Left ventricle myocardium inferior (tissue), 1 donor: ENCODE measurements at regions not wholly inside any gene's neighbourhood (a gene's known extent, or its start where the extent isn't known, plus 50 kb on each side); places are given as distances from the start of the nearest gene placed in this dataset.

Experiments used
- DNase-seq: peaks from one replicate; pipeline ENCODE4 v3.0.0-alpha.2; 2020
- H3K27ac ChIP-seq: fragments of 200-600 bp; replicated peaks from 2 replicates; pipeline ENCODE4 v1.8.0; 2021
- H3K27me3 ChIP-seq: fragments of 200-600 bp; 2 replicates; pipeline ENCODE4 v1.8.0; 2021; ENCODE audit warnings: low read depth
- H3K36me3 ChIP-seq: fragments of 200-600 bp; 2 replicates; pipeline ENCODE4 v1.8.0; 2021
- H3K4me1 ChIP-seq: fragments of 200-600 bp; 2 replicates; pipeline ENCODE4 v1.8.0; 2021
- H3K4me3 ChIP-seq: fragments of 200-600 bp; 2 replicates; pipeline ENCODE4 v1.8.0; 2021; ENCODE audit warnings: mild to moderate bottlenecking, moderate library complexity
- H3K9me3 ChIP-seq: fragments of 200-600 bp; replicated peaks from 2 replicates; pipeline ENCODE4 v1.8.0; 2021
- CTCF ChIP-seq: fragments of 200-600 bp; IDR thresholded peaks from 2 replicates; pipeline ENCODE4 v1.8.0; 2021; ENCODE audit warnings: antibody characterized with exemption, mild to moderate bottlenecking, borderline replicate concordance
- intact Hi-C: fragments of 100-400 bp; cut with micrococcal nuclease; formaldehyde crosslinking; loops from one replicate; pipeline ENCODE4 v1.11.0; 2022
- donor health status: DM: no; HTN: yes; CAD: no; lungs with severe emphysema.

DNA sequence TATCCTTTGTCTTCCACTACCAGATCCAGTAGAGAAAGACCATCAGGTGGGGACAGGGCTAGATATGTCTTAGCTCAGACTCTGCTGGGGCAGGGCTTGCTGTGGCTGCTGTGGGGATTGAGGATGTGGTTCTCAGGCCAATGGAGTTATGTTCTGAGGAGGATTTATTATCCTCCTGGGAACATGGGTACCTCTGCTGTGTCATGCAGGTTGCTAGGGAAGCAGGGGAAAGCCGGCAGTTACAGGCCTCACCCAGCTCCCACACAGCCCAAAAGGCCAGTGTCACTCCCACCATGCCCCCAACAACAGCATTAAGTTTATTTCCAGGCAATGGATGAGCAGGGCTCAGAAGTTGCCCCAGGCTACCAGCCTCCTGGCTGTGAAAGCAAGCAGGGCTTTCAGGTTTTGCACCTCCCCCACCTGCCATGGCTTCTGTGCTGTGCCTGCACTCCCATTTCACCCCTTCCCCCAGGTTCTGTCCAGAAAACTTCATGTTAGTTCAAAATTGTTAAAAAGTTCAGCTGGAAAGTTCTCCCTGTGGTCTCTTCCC is 879.9 kb downstream of the ARAP2 start:
- H3K9me3 ChIP-seq, result peaks cover 21% of the 10 kb centered on the region
- H3K27ac ChIP-seq, result no peak overlapping the region
- intact Hi-C loops, result no loop called here
- no peak for TF ChIP-seq CTCF
- no peak overlapping the region for H3K4me3 ChIP-seq
- no peaks in the 10 kb centered on the region for H3K4me1 ChIP-seq
- no peaks in the 10 kb centered on the region for H3K36me3 ChIP-seq
- no peaks in the 10 kb centered on the region for H3K27me3 ChIP-seq
- no peak for DNase-seq

- intact Hi-C loops, result no loop called here
- no peak for TF ChIP-seq CTCF
- no peak for DNase-seq
- no peaks in the 10 kb centered on the region for H3K36me3 ChIP-seq
- peaks cover 21% of the 10 kb centered on the region for H3K9me3 ChIP-seq
- no peaks in the 10 kb centered on the region for H3K27me3 ChIP-seq
- H3K4me3 ChIP-seq, result no peak overlapping the region
- no peak overlapping the region for H3K27ac ChIP-seq
- no peaks in the 10 kb centered on the region for H3K4me1 ChIP-seq
Measured at GRCh38 chr4:35365186-35365585, 879.1 kb downstream of the ARAP2 start.

GRCh38 chr4:35399912-35400311 is 844.4 kb downstream of the ARAP2 start:
- H3K9me3 ChIP-seq, result peaks cover 8% of the 10 kb centered on the region
- no peaks in the 10 kb centered on the region for H3K4me1 ChIP-seq
- TF ChIP-seq CTCF, result no peak
- no peaks in the 10 kb centered on the region for H3K27me3 ChIP-seq
- H3K36me3 ChIP-seq, result no peaks in the 10 kb centered on the region
- no peak overlapping the region for H3K4me3 ChIP-seq
- H3K27ac ChIP-seq, result no peak overlapping the region
- intact Hi-C loops, result no loop called here
- DNase-seq, result no peak

DNA sequence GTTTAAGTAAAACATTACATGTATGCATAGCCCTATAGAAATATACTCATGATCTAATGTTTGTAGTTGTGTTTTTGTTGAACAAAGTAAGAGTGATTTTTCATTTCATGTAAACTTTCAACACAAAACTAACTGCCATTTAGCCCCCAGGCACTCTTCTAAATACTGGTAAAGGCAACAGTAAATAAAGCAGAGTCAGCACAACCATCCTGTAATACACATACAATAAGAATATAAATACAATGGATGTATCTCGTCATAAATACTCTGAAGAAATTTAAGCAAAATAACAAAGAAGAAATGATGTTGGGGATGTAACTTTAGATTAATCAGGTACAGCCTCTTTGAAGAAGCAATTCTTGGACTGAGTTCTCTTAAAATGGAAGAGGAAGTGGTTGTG is 821.2 kb downstream of the ARAP2 start:
- no peak for DNase-seq
- no peaks in the 10 kb centered on the region for H3K36me3 ChIP-seq
- no peaks in the 10 kb centered on the region for H3K9me3 ChIP-seq
- no peaks in the 10 kb centered on the region for H3K27me3 ChIP-seq
- TF ChIP-seq CTCF, result no peak
- H3K4me1 ChIP-seq, result no peaks in the 10 kb centered on the region
- H3K4me3 ChIP-seq, result no peak overlapping the region
- intact Hi-C loops, result no loop called here
- no peak overlapping the region for H3K27ac ChIP-seq

DNA sequence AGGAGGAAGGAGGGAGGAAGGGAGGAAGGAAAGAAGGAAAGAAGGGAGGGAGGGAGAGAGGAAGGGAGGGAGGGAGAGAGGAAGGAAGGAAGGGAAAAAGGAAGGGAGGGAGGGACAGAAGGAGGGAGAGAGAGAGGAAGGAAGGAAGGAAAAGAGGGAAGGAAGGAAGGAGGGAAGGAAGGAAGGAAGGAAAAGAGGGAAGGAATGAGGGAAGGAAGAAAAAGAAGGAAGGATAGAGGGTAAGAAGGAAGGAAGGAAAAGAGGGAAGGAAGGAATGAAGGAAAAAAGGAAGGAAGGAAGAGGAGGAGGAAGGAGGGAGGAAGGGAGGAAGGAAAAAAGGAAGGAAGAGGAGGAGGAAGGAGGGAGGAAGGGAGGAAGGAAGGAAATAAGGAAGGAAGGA is 796.8 kb downstream of the ARAP2 start:
- H3K27ac ChIP-seq, result no peak overlapping the region
- intact Hi-C loops, result no loop called here
- H3K4me3 ChIP-seq, result no peak overlapping the region
- TF ChIP-seq CTCF, result no peak
- H3K4me1 ChIP-seq, result no peaks in the 10 kb centered on the region
- no peaks in the 10 kb centered on the region for H3K36me3 ChIP-seq
- peaks cover 20% of the 10 kb centered on the region for H3K9me3 ChIP-seq
- DNase-seq, result no peak
- no peaks in the 10 kb centered on the region for H3K27me3 ChIP-seq

GRCh38 chr4:35459045-35459444 is 785.3 kb downstream of the ARAP2 start:
- Histone ChIP-seq H3K4me1 (no peaks in the 10 kb centered on the region), H3K4me3 (no peak overlapping the region), H3K27me3 (no peaks in the 10 kb centered on the region), H3K9me3 (peaks cover 39% of the 10 kb centered on the region), H3K27ac (no peak overlapping the region), H3K36me3 (no peaks in the 10 kb centered on the region)
- TF ChIP-seq CTCF, result no peak
- intact Hi-C loops, result no loop called here
- DNase-seq, result no peak
